ENCODE measurements at regions not wholly inside any gene's neighbourhood (a gene's known extent, or its start where the extent isn't known, plus 50 kb on each side); places are given as distances from the start of the nearest gene placed in this dataset.

DNA sequence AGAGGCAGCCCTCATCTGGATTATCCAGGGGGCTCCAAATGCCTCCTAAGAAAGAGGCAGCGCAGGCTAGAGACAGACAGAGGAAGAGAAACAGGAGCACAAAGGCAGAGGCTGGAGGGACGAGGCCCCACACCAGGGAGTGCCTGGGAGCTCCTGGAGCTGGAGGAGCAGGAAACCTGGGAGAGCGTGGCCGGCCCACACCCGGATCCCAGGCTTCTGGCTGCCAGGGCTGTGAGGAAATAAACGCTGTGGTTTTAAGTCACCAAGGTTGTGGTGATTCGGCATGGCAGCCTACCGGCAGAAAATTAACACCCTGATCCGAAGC is 165.5 kb downstream of the OLFM1 start:
- DNase-seq (ENCODE audit: low read depth in 2 of 2), result no peak

GRCh38 chr9:135253305-135254004 is 166.0 kb downstream of the OLFM1 start:
- DNase-seq (ENCODE audit: low read depth in 2 of 2), result no peak

DNA sequence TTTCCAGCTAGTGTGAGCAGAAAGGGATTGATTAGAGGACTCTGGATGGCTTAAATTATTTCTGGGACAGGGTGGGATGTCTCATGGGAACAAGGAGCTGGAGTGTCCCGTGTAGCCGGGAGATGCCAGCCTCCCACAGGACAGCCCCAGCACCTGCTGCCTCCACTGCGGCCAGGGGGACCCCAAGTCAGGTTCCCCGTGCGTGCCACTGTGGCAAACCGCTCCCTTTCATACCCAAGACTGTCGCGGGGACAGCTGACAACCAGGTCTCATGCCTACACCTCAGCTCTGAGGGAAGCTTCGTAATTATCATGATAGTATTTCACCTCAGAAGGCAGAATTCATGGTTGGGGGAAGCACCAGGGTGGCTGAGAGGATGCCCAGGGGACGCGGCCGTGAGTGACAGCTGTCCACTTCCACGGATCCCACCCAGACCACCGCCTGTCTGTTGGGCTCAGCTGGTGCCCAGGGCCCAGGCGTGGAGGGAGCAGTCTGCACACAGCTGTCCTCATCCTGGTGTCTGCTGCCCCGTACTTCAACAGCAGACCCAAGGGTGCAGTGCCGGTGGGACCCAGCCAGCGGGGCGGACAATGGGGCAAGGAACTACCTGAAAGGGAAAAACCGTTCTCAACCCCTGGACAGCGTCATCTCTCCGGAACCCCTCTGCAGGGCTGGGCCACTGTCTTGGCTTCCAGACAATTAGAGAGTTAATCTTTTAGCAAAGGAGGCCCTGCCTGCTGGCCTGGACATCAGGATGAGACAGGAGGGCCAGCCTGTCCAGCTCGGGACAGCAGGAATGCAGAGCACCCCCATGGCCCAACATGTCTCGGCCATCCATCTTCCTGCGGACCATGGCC is 166.9 kb downstream of the OLFM1 start:
- no peak for DNase-seq (ENCODE audit: low read depth in 2 of 2)

DNA sequence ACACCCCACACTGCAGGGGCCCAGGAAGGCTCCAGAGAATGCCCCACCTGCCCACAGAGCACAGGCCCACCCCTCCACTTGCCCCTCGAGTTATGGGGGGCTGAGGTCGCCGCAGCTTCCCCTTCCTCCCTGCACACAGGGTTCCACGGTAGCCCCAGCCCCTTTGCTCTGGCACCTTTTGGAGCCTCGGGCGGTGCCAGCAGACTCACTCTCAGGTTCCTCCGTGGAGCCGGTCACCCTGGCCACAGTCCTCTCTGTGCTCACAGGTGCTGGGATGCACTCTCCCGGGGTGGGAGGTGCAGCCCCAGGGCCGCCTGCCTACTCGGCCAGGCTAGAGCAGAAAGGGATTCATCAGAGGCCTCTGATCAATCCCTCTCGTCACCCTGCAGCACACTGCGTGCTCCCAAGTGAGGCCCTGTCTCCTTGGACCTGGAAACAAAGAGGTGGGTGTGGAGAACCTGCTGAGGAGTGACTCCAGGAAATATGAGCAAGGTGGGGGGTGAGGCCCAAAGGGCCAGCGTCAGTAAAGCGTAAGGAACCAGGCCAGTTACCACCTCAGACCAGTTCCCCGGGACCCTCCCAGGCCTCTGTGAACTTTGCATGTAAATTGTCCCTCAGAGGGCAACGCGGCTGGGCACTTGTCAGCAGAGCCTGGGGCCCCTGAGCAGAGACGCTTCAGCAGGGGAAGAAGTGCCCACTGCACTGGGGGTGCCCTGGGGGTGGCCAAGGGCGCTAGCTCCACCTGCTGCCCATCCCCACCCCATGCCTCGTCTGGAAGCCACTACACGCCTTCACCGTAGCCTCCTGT is 167.8 kb downstream of the OLFM1 start:
- no peak for DNase-seq (ENCODE audit: low read depth in 2 of 2)

GRCh38 chr9:135255841-135256580 is 168.5 kb downstream of the OLFM1 start:
- no peak for DNase-seq (ENCODE audit: low read depth in 2 of 2)

DNA sequence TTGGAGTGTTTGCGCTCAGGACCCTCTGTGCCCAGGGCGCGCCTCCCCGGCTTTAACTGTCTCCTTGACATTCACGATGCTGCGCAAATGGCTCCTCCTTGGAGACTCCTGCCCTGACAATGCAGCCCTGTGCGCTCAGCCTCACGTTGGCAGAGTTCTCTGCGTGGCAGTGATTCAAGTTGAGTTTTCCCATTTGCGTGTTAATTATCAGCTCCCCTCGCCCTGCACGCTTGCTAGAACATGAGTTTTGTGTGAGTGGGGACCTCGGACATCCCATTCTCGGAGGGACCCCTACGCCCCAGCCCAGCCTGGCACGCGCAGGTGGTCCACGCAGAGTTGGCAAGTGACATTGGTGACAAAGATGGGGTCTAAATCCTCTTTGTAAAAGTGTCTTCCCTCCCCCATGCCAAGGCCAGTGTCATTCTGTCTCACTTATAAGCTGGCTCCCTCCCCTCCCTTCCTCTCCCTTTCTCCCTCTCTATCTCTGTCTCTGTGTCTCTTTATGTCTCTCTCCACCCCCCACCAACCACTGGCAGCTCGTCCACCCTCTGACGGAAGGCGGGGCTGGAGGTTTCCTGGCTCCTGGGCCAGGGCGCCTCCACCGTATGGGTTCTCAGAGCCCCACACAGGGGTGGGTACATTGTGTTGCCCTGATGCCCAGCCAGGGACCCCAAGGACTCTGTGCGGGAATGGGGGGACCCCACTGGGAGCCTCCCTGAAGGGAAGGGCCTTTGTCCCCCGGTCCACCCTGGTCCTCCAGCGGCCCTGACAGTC is 169.3 kb downstream of the OLFM1 start:
- no peak for DNase-seq (ENCODE audit: low read depth in 2 of 2)

- DNase-seq (ENCODE audit: low read depth in 2 of 2), result no peak
Observed at GRCh38 chr9:135258461-135258860, 171.0 kb downstream of the OLFM1 start.

DNA sequence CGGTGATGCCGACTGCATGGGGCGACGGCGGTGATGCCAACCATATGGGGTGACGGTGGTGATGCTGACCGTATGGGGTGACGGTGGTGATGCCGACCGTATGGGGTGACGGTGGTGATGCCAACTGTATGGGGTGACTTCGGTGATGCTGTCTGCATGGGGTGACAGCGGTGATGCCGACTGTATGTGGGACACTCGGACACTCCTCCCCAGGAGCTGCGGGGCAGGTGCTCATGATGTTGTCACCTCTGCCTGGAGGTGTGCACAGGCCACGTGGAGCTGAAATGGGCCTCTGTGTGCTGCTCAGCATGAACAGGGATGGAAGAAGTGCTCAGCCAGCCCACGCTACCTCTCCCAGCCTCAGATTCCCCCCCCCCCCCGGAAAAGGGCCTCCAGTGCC is 171.8 kb downstream of the OLFM1 start:
- no peak for DNase-seq (ENCODE audit: low read depth in 2 of 2)

DNA sequence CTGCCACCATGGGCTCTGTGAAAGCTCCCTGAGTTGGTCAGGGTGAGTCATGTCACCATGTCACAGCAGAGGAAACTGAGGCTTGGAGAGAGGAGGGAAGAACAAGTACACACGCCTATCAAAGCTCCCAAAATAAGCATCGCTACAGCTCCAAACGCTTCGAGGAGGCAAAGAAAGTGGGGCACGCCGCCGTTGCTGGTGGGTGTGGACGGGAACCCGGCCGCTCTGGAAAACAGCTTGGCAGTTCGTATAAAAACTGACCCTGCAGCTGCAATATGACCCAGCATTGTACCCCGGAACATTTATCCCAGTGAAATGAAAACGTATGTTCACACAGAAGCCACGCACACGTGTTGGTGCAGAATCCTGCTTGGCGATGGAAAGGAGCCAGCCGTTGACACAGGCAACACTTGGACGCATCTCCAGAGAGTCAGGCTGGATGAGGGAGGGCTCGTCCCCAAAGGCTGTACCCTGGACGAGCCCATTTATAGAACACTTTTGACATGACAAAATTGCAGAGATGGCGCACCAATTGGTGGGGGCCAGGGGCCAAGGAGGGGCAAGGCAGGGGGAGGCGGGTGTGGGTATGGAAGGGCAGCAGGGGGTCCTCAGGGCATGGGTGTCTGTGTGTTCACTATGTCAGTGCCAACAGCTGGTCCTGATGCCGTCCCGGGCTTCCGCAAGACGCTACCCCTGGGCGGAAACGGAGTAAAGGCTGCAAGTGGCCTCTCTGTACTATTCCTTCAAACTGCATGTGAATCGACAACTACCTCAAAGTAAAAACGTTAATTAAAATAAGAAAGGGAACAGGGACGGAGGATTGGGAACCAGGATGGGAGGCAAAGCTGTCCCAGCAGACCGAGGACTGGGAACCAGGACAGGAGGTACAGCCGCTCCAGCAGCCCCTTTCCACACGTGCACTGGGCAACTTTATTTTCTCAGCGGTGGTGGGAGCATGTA is 173.0 kb downstream of the OLFM1 start:
- DNase-seq (ENCODE audit: low read depth in 2 of 2), result no peak

DNA sequence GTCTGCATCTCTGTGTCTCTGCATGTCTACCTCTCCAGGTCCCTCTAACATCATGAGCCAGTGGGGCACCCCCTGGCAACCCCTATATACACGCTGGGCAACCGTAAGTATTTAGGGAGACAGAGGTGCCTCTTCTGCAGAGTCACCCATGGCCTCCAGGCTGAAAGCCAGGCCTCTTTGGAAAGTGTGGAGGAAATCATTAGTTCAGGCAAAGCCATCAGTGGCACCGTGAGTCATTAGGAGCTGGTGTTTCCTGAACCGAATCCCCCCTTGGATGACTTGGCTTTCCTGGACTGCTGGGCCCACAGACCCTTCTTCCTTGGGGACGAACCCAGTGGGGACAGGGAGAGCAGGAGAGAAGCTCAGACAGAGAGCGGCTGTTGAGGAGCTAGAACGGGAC is 174.8 kb downstream of the OLFM1 start:
- no peak for DNase-seq (ENCODE audit: low read depth in 2 of 2)

- no peak for DNase-seq (ENCODE audit: low read depth in 2 of 2)
Observed at GRCh38 chr9:135263511-135263910, 176.0 kb downstream of the OLFM1 start.

DNA sequence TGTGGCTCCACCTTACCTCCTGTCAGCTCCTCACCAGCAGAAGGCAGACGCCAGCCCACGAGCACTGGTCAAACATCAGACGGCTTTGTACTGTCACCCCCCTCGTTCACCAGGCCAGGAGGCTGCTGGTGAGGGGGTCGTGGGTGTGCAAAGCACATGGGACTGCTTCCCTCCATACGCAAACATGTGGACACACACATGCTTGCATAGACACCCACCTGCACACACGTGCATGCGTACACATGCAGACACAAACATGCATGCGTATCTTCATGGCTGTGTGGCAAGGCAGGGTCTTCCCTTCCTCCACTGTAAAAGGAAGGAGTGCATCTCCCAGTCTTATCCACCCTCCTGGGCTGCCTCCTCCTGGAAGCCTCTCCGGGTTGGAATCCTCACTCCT is 178.5 kb downstream of the OLFM1 start:
- no peak for DNase-seq (ENCODE audit: low read depth in 2 of 2)

- no peak for DNase-seq (ENCODE audit: low read depth in 2 of 2)
Observed at GRCh38 chr9:135267191-135267809, 179.8 kb downstream of the OLFM1 start.

DNA sequence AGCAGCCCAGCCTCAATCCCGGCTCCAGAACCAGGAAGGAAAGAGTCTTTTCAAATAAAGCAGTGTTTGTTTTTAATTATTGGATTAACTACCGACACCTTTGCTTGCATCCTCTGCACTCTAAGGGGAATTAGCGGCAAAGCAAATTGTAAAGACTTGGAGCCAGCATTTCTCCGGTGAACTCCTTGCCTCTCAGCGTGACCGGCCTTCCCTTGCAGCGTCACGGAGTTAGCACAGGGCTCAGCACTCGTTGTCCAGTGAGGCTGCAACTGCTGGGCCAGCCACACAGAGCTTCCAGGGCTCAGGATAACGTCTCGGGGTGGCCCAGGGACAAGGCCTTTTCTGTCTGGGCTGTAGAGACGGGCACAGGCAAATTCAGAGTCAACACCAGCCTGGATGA is 180.6 kb downstream of the OLFM1 start:
- DNase-seq (ENCODE audit: low read depth in 2 of 2), result no peak

DNA sequence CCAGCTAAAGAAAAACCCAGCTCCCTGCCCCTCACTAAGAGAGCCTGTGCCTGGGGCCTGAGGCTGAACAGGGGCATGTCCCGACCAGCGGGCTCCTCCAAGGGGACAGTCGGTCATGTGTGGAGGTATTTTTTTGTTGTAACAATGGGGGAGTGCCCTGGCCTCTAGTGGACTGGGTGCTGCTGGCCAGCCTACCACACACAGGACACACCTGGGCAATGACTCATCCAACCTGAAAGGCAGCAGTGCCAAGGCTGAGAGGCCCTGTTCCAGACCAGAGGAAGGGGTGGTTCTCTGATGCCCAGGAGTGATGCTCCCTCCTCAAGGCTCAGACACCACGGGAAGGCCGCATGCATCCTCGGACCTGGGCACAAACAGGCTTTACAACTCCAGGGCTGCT is 181.5 kb downstream of the OLFM1 start:
- DNase-seq (ENCODE audit: low read depth in 2 of 2), result no peak

GRCh38 chr9:135269912-135270830 is 182.7 kb downstream of the OLFM1 start:
- no peak for DNase-seq (ENCODE audit: low read depth in 2 of 2)

DNA sequence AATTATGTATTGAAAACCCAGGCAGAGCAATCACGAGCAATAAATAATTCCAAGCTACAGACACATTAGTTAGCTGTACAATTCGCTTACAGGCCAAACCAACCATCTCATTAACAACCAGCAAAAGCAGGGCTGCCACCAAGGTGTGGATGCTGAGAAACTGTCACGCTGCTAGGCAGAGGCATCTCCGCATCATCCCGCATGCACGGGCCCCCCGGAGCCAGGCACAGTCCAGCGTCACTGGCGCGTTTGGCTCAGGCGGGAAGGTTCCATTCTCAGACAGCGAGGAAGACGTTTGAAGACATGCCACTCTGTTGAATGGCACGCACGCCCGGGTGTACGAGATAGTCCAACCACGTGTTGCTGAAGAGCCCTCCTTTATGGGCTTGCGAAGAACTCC is 184.0 kb downstream of the OLFM1 start:
- no peak for DNase-seq (ENCODE audit: low read depth in 2 of 2)

DNA sequence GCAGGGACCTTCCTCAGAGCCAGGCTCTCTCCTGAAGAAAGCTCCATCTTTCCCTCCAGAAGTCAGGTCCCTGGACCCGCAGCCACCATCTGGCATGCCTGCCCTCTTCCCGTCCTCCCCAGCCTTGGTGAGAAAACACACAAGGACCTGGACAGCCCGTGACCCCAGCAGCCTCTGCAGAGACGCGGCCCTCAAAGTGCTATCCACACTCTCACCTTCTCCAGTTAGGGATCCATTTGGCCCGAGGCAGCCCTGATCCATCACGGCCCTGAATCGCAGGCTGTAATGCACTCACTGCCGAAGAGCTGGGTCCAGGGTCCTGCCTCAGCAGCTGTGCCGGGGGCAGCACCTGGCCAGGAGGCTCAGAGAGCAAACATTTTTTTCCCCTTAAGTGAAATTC is 185.1 kb downstream of the OLFM1 start:
- DNase-seq (ENCODE audit: low read depth in 2 of 2), result no peak

All from stimulated activated CD8-positive, alpha-beta memory T cell treated with anti-CD3 and anti-CD28 coated beads, Interleukin-15, amount 100 ng/mL, for 48 hours (primary cell).